Stimulated activated CD8-positive, alpha-beta memory T cell treated with anti-CD3 and anti-CD28 coated beads, Interleukin-15, amount 100 ng/mL, for 1 hour (primary cell): ENCODE measurements at regions not wholly inside any gene's neighbourhood (a gene's known extent, or its start where the extent isn't known, plus 50 kb on each side); places are given as distances from the start of the nearest gene placed in this dataset.

Source experiments
- DNase-seq: peaks from one replicate; pipeline ENCODE4 v3.0.0-alpha.2; 2020; ENCODE audit warnings: low read depth

DNA sequence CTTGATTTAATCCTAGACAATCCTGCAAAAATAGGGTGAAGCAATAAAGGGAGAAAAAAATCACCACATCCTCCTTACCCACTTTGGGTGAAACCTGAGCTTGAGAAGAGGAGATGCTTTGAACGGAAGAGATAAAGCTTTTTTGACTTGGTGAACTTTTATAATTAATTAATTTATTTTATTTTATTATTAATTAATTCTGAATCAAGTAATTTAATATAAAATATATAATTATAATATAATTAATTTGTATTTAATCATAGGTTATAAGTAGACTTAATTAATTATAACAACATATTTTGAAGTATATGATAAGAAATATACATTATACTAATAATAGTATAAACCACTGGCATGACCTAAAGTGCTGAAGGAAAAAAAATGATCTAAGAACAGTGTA, 2164.8 kb downstream of the LRRC4C start:
- DNase-seq = no peak

GRCh38 chr11:39288011-39288410, 2171.4 kb downstream of the LRRC4C start:
- no peak for DNase-seq

DNA sequence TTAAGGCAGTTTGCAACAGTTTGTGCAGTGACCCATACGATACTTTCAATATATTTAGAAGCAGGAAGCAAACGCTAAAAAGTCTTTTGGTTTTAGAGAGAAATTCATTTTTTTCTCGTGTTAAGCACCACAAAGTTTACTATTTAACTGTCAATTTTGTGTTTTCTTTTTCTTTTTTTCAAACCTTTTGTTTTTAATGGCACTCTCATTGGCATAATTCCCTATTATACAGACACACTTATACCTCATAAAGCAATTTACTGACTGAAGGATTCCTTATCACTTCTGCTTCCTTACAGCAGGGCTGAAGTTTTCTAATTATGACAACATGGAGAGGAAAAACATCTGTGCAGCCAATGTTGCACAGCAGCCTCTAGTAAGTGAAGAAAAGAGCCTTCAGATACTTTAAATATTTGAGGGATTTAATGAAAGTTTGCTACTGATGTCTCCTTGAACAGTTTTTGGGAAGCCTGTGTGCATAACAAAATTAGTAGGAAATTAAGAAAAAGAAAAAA, 2191.2 kb downstream of the LRRC4C start:
- DNase-seq = no peak

GRCh38 chr11:39255648-39256047, 2203.8 kb downstream of the LRRC4C start:
- no peak for DNase-seq

DNA sequence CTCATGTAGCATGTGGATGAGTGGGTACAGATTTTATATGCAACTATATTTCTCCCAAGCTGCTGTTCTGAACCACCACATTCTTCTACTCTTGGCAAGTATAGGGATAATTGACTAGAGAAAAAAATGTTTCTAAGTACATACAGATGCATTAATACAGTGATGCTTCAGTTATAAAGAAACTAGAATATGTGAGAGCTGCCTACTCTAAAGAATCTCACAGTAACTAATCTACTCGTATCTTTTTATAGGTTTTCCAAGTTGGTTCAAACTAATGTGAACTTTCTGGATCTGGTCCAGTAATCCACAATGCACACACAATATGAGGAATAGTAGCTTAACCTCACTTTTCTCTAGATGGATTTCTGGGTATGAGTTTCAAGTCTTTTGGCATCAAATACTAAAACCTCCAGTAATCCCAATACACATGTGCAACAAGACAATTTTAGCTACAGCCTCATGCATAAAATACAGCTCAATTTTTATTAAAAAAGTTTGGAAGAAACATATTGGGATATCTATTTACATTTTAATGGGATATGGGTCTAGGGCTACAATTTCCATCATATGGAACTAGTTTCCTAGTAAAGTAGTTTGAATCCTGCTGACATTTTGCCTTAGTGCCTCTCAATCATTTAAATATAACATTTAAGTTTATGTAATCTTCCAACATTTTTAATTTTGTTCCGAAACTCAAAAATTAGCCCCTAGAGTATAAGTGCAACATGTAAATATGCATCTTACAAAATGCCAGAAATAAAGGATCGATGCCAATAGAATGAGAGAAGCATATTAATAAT, 2209.7 kb downstream of the LRRC4C start:
- DNase-seq = no peak

GRCh38 chr11:39247570-39248137, 2211.8 kb downstream of the LRRC4C start:
- DNase-seq = no peak

DNA sequence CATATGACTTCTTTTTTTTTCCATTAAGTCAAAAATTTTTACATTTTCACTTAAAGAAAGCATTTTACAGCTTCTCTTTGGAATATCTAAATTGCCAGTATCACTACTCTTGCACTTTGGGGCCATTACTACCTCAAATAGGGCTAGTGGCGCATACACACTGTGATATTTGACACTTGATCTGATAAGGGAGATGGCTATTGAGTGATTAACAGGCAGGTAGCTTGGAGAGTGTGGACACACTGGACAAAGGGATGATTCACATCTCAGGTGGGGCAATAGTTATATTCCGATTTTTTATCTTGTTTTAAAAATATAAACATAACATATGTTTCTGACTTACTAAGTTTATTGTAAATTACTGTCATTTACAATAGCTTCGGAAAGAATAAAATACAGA, 2219.9 kb downstream of the LRRC4C start:
- DNase-seq = no peak

DNA sequence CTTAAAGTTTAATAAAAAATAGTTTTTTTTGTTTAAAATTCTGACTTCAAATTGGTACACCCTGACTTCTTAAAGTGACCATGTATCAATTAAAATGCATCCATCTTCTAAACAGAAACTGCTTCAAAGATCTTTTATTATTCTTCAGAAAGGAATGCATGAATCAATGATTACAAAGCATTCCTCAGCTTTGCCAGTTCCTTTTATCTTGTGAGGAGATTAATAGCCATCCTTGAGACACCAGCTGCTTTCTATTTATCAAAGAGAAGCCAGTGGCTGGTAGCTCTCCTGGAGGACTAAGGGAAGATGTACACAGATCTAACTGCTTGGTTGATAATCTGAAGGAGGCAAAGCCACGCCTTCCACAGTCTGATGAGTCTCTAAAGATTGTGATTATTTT, 2222.5 kb downstream of the LRRC4C start:
- DNase-seq = no peak

- no peak for DNase-seq
These were observed 2237.8 kb downstream of the LRRC4C start for GRCh38 chr11:39221550-39222138.

- no peak for DNase-seq
These were observed 2238.8 kb downstream of the LRRC4C start for GRCh38 chr11:39220501-39221230.

DNA sequence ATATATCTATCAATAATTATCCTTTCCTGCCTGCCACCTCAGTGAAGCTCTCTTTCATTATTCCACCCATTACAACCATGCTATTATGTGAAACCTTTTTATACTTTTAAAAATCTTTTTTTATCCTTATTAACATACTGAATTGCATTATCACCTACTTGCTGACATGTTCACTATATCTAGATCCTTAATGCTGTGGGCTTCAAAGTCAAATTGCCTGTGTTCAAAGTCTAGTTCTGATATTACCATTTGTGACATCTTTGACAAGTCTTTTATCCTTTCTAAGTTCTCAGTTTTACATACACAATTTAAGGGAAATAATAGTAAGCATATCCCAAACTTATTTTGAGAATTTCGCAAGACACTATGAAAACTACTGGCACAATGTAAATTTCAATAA, 2239.4 kb downstream of the LRRC4C start:
- no peak for DNase-seq

DNA sequence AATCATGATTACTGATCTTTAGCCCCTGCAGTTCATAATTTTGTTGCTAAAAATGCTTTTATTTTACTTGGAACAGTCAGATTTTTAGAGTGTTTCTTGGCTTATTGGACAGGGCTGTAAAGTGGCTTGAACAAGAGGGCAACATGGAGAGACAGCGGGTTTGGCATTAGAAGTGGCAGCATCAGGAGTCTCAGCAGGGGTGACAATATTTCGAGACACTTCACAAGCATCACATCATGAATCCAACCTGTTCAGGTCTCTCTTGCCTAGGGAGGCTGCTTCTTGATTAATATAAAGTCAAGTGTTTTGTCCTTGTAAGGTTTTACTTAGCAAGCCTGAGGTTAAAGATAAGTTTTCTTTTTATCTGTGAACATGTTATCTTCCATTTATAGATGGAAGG, 2249.5 kb downstream of the LRRC4C start:
- DNase-seq = no peak

DNA sequence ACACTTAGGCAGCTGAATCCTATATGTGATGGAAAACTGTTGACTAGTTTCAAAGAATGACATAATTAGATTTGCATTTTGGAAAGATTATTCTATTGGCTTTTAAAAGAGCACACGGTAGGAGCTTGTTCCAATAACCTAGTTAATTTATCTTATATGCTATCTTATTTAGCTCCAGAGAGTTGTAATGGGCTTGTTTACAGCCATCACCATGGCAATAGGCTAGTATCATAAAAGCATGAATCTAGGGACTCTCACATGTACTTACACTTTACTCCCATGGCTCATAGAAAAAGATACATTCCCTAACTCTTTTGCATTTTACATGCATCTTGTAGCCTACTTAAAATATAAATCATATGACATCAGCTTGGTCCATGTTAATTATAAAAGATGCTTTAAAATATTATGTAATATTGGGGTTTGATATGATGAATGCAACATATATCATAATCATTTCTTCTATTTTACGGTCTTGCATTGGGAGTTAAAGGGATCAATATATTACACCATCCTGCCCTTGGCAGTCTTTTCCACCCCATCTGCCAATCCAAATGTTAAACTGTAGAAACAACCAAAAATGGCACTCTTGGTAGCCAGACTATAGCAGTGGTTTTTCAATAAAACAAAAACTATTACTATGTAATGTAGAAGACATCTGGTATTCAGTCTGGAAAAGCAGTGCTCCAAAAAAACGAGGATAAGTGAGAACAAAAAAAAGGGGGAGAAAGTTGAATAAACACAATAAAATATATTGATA, 2254.0 kb downstream of the LRRC4C start:
- no peak for DNase-seq

- DNase-seq = no peak
These were observed 2266.8 kb downstream of the LRRC4C start for GRCh38 chr11:39192671-39193070.

DNA sequence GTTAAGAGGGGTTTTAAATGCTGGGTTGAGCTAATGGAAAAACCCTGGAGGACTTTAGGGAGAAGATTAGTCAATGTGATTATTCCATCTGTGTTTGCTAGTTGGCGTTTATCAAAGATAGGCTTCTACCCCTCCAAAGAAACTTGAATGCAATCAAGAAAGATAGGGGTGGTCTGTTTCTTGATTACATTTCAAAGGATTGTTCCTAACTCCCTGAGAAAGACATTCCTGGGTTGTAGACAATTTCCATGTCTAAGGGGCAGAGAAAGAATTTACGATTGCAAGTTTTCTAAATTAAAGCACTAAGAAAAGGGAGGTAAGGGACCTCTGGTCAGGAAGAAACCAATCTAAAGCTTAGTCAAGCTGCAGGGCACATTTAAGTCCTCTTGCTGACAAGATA, 2268.7 kb downstream of the LRRC4C start:
- DNase-seq = no peak

DNA sequence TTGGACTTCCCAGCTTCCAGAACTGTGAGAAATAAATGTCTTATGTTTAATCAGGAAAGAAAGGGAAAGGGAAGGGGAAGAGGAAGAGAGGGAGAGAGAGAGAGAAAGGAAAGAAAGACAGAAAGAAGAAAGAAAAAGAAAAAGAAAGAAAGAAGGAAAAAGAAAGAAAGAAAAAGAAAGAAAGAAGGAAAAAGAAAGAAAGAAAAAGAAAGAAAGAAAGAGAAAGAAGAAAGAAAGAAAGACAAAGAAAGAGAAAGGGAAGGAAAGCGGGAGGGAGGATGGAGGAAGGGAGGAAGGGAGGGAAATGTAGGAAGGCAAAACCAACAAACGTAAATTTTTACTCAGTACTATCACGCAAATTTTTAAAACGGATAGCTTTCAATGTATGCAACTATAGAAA, 2281.8 kb downstream of the LRRC4C start:
- DNase-seq = no peak

- no peak for DNase-seq
These were observed 2284.5 kb downstream of the LRRC4C start for GRCh38 chr11:39174965-39175364.

DNA sequence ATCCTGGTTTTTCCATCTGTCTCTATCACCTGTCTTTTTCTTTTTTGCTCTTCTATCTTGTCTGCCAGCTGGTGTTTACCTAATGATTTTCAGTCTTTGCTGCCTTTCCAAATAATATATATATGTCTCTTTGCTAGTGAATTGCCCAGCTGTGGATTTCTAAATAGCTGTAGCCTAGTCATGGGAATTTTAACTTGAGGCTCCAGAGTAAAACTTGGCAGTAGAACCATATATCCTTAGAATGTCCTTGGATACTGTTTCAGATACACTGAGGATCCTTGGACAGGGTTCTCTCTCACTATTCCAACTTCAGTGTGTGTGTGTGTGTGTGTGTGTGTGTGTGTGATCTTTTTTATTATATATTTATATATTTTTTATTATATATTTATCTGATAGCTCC, 2285.3 kb downstream of the LRRC4C start:
- DNase-seq = no peak

DNA sequence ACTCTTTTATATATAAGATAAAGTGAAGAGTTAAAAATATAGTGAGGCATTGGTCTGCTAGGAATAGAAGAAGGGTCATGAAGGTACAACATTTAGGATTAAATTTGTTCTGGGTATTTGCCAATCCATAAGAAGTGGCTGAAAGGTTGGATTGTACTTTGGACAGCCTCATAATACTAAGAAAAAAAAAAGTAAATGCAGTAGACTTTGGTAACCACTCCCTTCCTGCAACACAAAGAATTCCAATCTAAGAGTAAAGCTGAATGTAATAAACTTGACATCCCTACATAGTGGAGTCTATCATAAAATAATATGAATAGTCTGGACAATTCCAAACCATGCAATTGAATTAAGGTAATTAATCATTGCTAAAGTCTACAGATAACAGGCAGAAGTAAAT, 2294.4 kb downstream of the LRRC4C start:
- no peak for DNase-seq

DNA sequence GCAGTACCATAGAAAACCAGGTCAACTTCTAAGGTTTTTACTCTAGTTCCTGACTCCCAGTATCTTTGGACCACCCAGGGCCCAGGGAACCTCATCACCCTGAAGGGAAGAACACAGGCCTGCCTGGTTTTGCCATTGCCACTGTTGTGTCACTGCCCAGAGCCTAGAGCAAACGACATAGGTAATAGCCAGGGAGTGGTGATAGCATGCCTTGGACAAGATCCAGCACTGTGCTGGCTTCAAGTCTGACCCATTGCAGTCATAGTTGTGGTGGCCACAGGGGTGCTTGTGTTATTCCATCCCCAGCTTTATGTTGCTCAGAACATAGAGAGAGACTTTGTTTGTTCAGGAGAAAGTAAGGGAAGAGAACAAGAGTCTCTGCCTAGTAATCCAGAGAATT, 2310.2 kb downstream of the LRRC4C start:
- DNase-seq = no peak

- no peak for DNase-seq
These were observed 2314.1 kb downstream of the LRRC4C start for GRCh38 chr11:39145346-39145745.
